Neural progenitor cell (in vitro differentiated cells): ENCODE measurements at regions not wholly inside any gene's neighbourhood (a gene's known extent, or its start where the extent isn't known, plus 50 kb on each side); places are given as distances from the start of the nearest gene placed in this dataset.

ENCODE experiments used
- EZH2 ChIP-seq: fragments of 200-600 bp; sonication (generic); IDR thresholded peaks from 2 replicates; pipeline ENCODE4 v1.6.1; 2017; ENCODE audit warnings: antibody characterized with exemption, mild to moderate bottlenecking, moderate library complexity
- EZH2phosphoT487 ChIP-seq: fragments of 200-600 bp; sonication (generic); IDR thresholded peaks from 2 replicates; pipeline ENCODE4 v1.6.1; 2017; ENCODE audit warnings: antibody characterized with exemption
- TF ChIP-seq, protein P1 (sequence below): fragments of 200-600 bp; sonication (generic); IDR thresholded peaks from 2 replicates; pipeline ENCODE4 v1.5.1; 2017; ENCODE audit warnings: antibody characterized with exemption, mild to moderate bottlenecking

DNA sequence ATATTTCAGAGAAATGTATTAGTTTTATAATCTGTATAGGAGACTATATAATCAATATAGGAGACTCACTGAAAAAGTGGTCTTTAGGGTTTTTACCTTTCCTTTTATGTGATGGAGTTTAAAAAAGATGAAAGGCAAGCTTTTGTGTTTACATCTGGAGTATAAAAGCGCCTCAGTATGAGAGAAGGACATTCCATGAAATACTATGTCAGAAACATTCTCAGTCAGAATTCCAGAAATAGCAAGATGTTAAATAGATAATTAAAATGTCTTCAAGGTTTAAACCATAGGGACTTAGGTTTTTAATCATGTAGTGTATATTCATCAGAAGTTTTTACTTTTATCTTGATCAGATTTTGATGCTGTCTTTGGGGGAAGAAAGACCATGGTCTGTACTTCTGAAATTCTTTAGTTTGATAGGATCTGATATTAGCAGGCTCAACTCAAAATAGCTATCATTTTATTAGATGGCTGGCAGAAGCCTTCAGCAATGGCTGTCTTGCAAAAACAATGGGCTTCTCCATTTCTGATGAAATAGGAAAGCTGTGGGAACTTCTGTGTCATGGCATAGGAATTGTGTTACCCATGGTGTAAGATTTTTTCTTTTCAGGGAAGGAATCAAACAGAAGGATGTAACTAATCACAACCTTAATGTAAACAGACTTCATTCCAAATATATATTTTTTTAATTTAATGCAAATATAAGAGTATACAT lies 209.6 kb upstream of the PLSCR5 start:
- TF ChIP-seq, protein P1, sequence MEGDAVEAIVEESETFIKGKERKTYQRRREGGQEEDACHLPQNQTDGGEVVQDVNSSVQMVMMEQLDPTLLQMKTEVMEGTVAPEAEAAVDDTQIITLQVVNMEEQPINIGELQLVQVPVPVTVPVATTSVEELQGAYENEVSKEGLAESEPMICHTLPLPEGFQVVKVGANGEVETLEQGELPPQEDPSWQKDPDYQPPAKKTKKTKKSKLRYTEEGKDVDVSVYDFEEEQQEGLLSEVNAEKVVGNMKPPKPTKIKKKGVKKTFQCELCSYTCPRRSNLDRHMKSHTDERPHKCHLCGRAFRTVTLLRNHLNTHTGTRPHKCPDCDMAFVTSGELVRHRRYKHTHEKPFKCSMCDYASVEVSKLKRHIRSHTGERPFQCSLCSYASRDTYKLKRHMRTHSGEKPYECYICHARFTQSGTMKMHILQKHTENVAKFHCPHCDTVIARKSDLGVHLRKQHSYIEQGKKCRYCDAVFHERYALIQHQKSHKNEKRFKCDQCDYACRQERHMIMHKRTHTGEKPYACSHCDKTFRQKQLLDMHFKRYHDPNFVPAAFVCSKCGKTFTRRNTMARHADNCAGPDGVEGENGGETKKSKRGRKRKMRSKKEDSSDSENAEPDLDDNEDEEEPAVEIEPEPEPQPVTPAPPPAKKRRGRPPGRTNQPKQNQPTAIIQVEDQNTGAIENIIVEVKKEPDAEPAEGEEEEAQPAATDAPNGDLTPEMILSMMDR = no peak
- no peak for TF ChIP-seq EZH2phosphoT487
- TF ChIP-seq EZH2 = no peak
